Ovary (tissue), 3 donors: ENCODE measurements at regions not wholly inside any gene's neighbourhood (a gene's known extent, or its start where the extent isn't known, plus 50 kb on each side); places are given as distances from the start of the nearest gene placed in this dataset.

Experiments used
- POLR2A ChIP-seq: fragments of 450-650 bp; IDR thresholded peaks from one replicate; pipeline ENCODE4 v1.6.1; 2017; ENCODE audit warnings: antibody characterized with exemption, mild to moderate bottlenecking, moderate library complexity
- TF ChIP-seq, protein P1 (sequence below), 3 donors: fragments of 450-650 bp in 2 of 3; fragments of 200-600 bp in 1 of 3; IDR thresholded peaks; one replicate each; pipeline versions ENCODE4 v1.5.1 to v1.8.0; 2016 to 2022; ENCODE audit warnings: antibody characterized with exemption in 3 of 3, mild to moderate bottlenecking in 1 of 3
- donor health status: DM: no; HTN: no; CAD: no.

DNA sequence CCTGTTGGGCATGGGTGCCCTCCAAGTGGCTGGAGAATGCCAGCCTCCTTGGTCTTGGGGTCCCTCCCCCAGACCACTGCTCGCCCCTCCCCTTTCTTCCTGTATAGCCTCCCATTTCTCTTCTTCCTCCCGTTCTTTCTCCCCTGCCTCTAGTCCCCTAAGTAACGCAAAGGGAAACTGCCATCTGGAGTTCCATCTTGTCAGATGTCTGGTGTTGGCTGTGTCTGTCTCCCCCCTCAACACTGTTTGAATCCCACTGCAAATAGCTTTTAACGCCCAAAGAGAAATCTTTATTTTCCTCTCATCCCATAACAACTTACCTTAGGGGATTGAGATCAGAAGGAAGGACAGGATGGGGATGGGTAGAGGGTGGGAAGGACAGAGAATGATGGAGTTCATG, 55.3 kb upstream of the CSF3R start:
- TF ChIP-seq, protein P1, sequence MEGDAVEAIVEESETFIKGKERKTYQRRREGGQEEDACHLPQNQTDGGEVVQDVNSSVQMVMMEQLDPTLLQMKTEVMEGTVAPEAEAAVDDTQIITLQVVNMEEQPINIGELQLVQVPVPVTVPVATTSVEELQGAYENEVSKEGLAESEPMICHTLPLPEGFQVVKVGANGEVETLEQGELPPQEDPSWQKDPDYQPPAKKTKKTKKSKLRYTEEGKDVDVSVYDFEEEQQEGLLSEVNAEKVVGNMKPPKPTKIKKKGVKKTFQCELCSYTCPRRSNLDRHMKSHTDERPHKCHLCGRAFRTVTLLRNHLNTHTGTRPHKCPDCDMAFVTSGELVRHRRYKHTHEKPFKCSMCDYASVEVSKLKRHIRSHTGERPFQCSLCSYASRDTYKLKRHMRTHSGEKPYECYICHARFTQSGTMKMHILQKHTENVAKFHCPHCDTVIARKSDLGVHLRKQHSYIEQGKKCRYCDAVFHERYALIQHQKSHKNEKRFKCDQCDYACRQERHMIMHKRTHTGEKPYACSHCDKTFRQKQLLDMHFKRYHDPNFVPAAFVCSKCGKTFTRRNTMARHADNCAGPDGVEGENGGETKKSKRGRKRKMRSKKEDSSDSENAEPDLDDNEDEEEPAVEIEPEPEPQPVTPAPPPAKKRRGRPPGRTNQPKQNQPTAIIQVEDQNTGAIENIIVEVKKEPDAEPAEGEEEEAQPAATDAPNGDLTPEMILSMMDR (IDR thresholded peaks at IDR 0.05) = no peak
- TF ChIP-seq POLR2A = no peak
